Trophoblast cell (in vitro differentiated cells and primary cell): ENCODE measurements at regions not wholly inside any gene's neighbourhood (a gene's known extent, or its start where the extent isn't known, plus 50 kb on each side); places are given as distances from the start of the nearest gene placed in this dataset.
A peak's percentile ranks its signal among the peaks of the same experiment; 100 is the strongest.

Experiments
- DNase-seq, 2 donors: peaks; one replicate each; pipeline ENCODE4 v3.0.0-alpha.2; 2016
- H2AFZ ChIP-seq: 2 replicates; pipeline ENCODE4 v1.6.1; 2013; ENCODE audit warnings: low read length, moderate library complexity, mild to moderate bottlenecking; ENCODE audit not compliant: insufficient read depth, poor library complexity
- H2AK5ac ChIP-seq: 2 replicates; pipeline ENCODE4 v1.6.1; 2013; ENCODE audit warnings: mild to moderate bottlenecking, low read length
- H2BK120ac ChIP-seq: 2 replicates; pipeline ENCODE4 v1.6.1; 2013; ENCODE audit warnings: low read length, mild to moderate bottlenecking, moderate library complexity; ENCODE audit not compliant: insufficient read depth, poor library complexity
- H2BK12ac ChIP-seq: 2 replicates; pipeline ENCODE4 v1.6.1; 2013; ENCODE audit warnings: mild to moderate bottlenecking, low read length, moderate library complexity
- H2BK5ac ChIP-seq: 2 replicates; pipeline ENCODE4 v1.6.1; 2013; ENCODE audit warnings: low read length, low read depth, moderate library complexity, mild to moderate bottlenecking; ENCODE audit not compliant: poor library complexity
- H3K14ac ChIP-seq: 2 replicates; pipeline ENCODE4 v1.6.1; 2013; ENCODE audit warnings: mild to moderate bottlenecking, low read length
- H3K18ac ChIP-seq: 2 replicates; pipeline ENCODE4 v1.6.1; 2013; ENCODE audit warnings: mild to moderate bottlenecking, low read length
- H3K23ac ChIP-seq: 2 replicates; pipeline ENCODE4 v1.6.1; 2013; ENCODE audit warnings: low read length
- H3K27ac ChIP-seq: 2 replicates; pipeline ENCODE4 v1.5.1; 2013; ENCODE audit warnings: low read depth, mild to moderate bottlenecking, inconsistent platforms, low read length, moderate library complexity
- H3K27me3 ChIP-seq: 2 replicates; pipeline ENCODE4 v1.6.1; 2013; ENCODE audit warnings: inconsistent platforms, mild to moderate bottlenecking, low read length, moderate library complexity; ENCODE audit not compliant: insufficient read depth
- H3K36me3 ChIP-seq, 2 experiments: 1 replicate in 1 of 2; 2 replicates in 1 of 2; pipeline ENCODE4 v1.6.1; 2013; ENCODE audit warnings: low read length in 2 of 2, mild to moderate bottlenecking in 2 of 2, moderate library complexity in 1 of 2; ENCODE audit not compliant: insufficient read depth in 2 of 2, control insufficient read depth in 1 of 2
- H3K4ac ChIP-seq: 2 replicates; pipeline ENCODE4 v1.6.1; 2013; ENCODE audit warnings: low read depth, mild to moderate bottlenecking, low read length, moderate library complexity
- H3K4me1 ChIP-seq, 2 experiments: 1 replicate in 1 of 2; 2 replicates in 1 of 2; pipeline ENCODE4 v1.6.1; 2013; ENCODE audit warnings: low read length in 2 of 2, mild to moderate bottlenecking in 2 of 2, moderate library complexity in 1 of 2; ENCODE audit not compliant: insufficient read depth in 2 of 2, control insufficient read depth in 1 of 2
- H3K4me2 ChIP-seq: 2 replicates; pipeline ENCODE4 v1.6.1; 2013; ENCODE audit warnings: inconsistent platforms, mild to moderate bottlenecking, low read length, moderate library complexity
- H3K4me3 ChIP-seq: 2 replicates; pipeline ENCODE4 v1.5.1; 2013; ENCODE audit warnings: mild to moderate bottlenecking, low read depth, low read length, inconsistent platforms
- H3K79me1 ChIP-seq: one replicate; pipeline ENCODE4 v1.6.1; 2013; ENCODE audit warnings: low read length
- H3K79me2 ChIP-seq: 2 replicates; pipeline ENCODE4 v1.6.1; 2013; ENCODE audit warnings: low read length, mild to moderate bottlenecking; ENCODE audit not compliant: control insufficient read depth, insufficient read depth, poor library complexity
- H3K9ac ChIP-seq: 2 replicates; pipeline ENCODE4 v1.6.1; 2013; ENCODE audit warnings: mild to moderate bottlenecking, low read length
- H3K9me3 ChIP-seq: 2 replicates; pipeline ENCODE4 v1.6.1; 2013; ENCODE audit warnings: low read depth, mild to moderate bottlenecking, control low read depth, inconsistent platforms, low read length; ENCODE audit not compliant: insufficient read depth
- H4K12ac ChIP-seq: 2 replicates; pipeline ENCODE4 v1.6.1; 2013; ENCODE audit warnings: low read depth, mild to moderate bottlenecking, low read length, moderate library complexity
- H4K8ac ChIP-seq: 2 replicates; pipeline ENCODE4 v1.6.1; 2013; ENCODE audit warnings: low read depth, mild to moderate bottlenecking, low read length, moderate library complexity
- H4K91ac ChIP-seq: one replicate; pipeline ENCODE4 v1.6.1; 2013; ENCODE audit warnings: low read depth, mild to moderate bottlenecking, low read length, moderate library complexity
- WGBS: extraction: QIAGEN DNeasy Blood & Tissue Kit; methylation state at CpG from one replicate; pipeline ENCODE4 v1.1.7; 2013; ENCODE audit warnings: missing lambda C conversion rate; ENCODE audit not compliant: insufficient read length, insufficient coverage; ENCODE audit errors: extremely low coverage; 5-methylcytosine and 5-hydroxymethylcytosine counted together

- Histone ChIP-seq H3K27me3 (no peaks in the 10 kb centered on the region), H3K79me2 (no peaks in the 10 kb centered on the region), H3K4me1 (no peaks in the 10 kb centered on the region), H3K9me3 (no peaks in the 10 kb centered on the region), H3K23ac (no peak overlapping the region), H3K79me1 (no peaks in the 10 kb centered on the region), H3K4me2 (no peak overlapping the region), H3K36me3 (no peaks in the 10 kb centered on the region), H3K4ac (no peak overlapping the region), H2BK12ac (no peak overlapping the region), H4K12ac (no peak overlapping the region), H3K14ac (no peak overlapping the region), H4K8ac (no peak overlapping the region), H2AK5ac (no peak overlapping the region), H2BK5ac (no peak overlapping the region), H2BK120ac (no peak overlapping the region), H3K9ac (no peak overlapping the region), H3K27ac (no peak overlapping the region), H2AFZ (no peak overlapping the region), H3K18ac (no peak overlapping the region), H4K91ac (no peak overlapping the region), H3K4me3 (no peak overlapping the region)
- DNase-seq, result no peak
- WGBS, result no CpG with 5 or more reads among the region's 7 CpGs
Measured at GRCh38 chr11:130815956-130816355, 100.3 kb downstream of the SNX19 start.

DNA sequence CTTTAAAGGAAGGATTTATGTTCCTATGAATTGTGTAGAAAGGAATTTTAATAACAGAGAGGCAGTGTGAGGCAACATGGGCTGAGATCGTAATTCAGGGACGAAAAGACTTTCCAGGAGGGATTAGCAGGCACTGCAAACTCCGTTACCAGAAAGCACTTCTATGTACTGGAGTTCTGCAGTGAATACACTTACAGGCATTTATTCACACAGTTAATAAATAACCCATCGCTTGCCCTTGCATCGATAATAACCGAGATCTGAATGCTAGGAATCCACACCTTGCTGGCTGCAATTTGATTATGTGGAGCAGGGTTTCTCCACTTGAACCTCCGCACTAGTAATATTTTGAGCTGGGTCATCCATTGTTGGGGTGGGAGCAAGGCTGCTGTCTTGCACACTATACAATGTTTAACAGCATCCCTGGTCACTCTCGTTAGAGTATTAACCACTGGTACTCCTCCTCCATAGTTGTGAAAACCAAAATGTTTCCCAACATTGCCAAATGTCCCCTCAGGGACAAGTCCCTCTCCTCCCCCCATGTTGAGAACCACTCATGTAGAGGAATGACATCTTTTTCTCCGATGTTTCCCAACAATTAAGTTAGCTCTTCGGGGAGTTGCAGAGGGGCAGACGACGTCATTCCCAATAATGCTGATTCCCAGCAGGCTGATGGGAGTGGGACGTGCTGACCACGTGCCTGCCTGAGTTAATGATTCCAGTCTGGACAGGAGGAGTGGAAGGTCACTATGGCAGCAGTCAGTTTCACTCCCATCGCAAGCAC lies 99.5 kb downstream of the SNX19 start:
- no peak overlapping the region for H3K4ac ChIP-seq
- H2BK5ac ChIP-seq, result no peak overlapping the region
- no peak overlapping the region for H4K91ac ChIP-seq
- no peak overlapping the region for H2BK120ac ChIP-seq
- H3K23ac ChIP-seq, result no peak overlapping the region
- H3K4me1 ChIP-seq, result no peaks in the 10 kb centered on the region
- H3K36me3 ChIP-seq, result no peaks in the 10 kb centered on the region
- H3K27ac ChIP-seq, result no peak overlapping the region
- DNase-seq, result no peak
- WGBS, result no CpG with 5 or more reads among the region's 15 CpGs
- no peak overlapping the region for H2BK12ac ChIP-seq
- H4K12ac ChIP-seq, result no peak overlapping the region
- no peak overlapping the region for H3K9ac ChIP-seq
- no peak overlapping the region for H3K4me2 ChIP-seq
- H3K79me2 ChIP-seq, result no peaks in the 10 kb centered on the region
- no peak overlapping the region for H4K8ac ChIP-seq
- no peak overlapping the region for H3K4me3 ChIP-seq
- no peak overlapping the region for H2AFZ ChIP-seq
- H3K14ac ChIP-seq, result no peak overlapping the region
- H3K9me3 ChIP-seq, result no peaks in the 10 kb centered on the region
- no peak overlapping the region for H2AK5ac ChIP-seq
- no peaks in the 10 kb centered on the region for H3K27me3 ChIP-seq
- no peak overlapping the region for H3K18ac ChIP-seq
- H3K79me1 ChIP-seq, result no peaks in the 10 kb centered on the region

DNA sequence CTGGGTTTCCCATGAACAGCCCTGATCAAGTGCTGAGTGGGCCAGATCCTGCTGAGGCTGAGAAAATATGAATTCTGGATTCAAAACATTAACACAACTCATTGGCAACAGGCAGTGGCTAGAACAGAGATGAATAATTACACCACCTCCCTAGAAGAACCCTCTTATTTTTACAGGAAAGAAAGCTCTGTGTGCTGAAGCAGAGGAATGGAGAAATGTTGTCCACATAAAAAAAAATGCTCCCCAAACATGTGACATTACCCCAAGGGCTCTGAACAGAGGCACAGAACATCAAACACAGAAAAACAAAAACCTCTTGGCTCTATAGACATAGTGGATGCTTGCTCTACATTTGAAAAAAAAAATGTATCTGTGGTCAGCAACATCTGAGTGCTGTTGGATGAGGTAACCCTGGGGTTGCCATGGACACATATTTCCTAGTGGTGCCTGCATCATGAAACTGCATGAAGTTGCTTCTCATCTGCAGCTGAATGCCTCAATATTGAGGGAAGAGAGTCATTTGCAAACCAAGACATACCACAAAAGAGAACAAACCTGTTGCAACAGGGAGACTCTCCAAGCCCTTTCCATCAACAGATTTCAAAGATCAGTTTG lies 98.8 kb downstream of the SNX19 start:
- Histone ChIP-seq H2AK5ac (no peak overlapping the region), H3K14ac (no peak overlapping the region), H3K18ac (no peak overlapping the region), H4K12ac (no peak overlapping the region), H3K79me2 (no peaks in the 10 kb centered on the region), H2BK12ac (no peak overlapping the region), H3K36me3 (no peaks in the 10 kb centered on the region), H2AFZ (no peak overlapping the region), H4K91ac (no peak overlapping the region), H3K9me3 (no peaks in the 10 kb centered on the region), H3K27me3 (no peaks in the 10 kb centered on the region), H3K4ac (no peak overlapping the region), H3K4me1 (no peaks in the 10 kb centered on the region), H3K9ac (no peak overlapping the region), H3K23ac (no peak overlapping the region), H3K4me2 (no peak overlapping the region), H2BK5ac (no peak overlapping the region), H3K4me3 (no peak overlapping the region), H3K27ac (no peak overlapping the region), H4K8ac (no peak overlapping the region), H3K79me1 (no peaks in the 10 kb centered on the region), H2BK120ac (no peak overlapping the region)
- DNase-seq, result peak; percentile 71 to 78

- Histone ChIP-seq H3K18ac (no peak overlapping the region), H3K9me3 (no peaks in the 10 kb centered on the region), H2BK12ac (no peak overlapping the region), H3K79me2 (no peaks in the 10 kb centered on the region), H2BK120ac (no peak overlapping the region), H3K9ac (no peak overlapping the region), H2AK5ac (no peak overlapping the region), H3K36me3 (no peaks in the 10 kb centered on the region), H3K4ac (no peak overlapping the region), H3K4me1 (no peaks in the 10 kb centered on the region), H3K79me1 (no peaks in the 10 kb centered on the region), H3K14ac (no peak overlapping the region), H3K23ac (no peak overlapping the region), H3K27ac (no peak overlapping the region), H4K91ac (no peak overlapping the region), H4K12ac (no peak overlapping the region), H2BK5ac (no peak overlapping the region), H3K4me3 (no peak overlapping the region), H3K4me2 (no peak overlapping the region), H2AFZ (no peak overlapping the region), H3K27me3 (no peaks in the 10 kb centered on the region), H4K8ac (no peak overlapping the region)
- no CpG with 5 or more reads among the region's 6 CpGs for WGBS
- DNase-seq, result no peak
Measured at GRCh38 chr11:130819625-130820024, 96.7 kb downstream of the SNX19 start.
